IPS-NIHi7 (cell line): ENCODE measurements at regions not wholly inside any gene's neighbourhood (a gene's known extent, or its start where the extent isn't known, plus 50 kb on each side); places are given as distances from the start of the nearest gene placed in this dataset.
"Not testable (repeated sequence)": the region's sequence is repeated elsewhere in the genome, so short reads cannot be mapped to it uniquely, and the experiment has no call there.

Source experiments
- DNase-seq: peaks from one replicate; pipeline ENCODE4 v3.0.0; 2012; ENCODE audit warnings: mixed read lengths; ENCODE audit errors: extremely low spot score

DNA sequence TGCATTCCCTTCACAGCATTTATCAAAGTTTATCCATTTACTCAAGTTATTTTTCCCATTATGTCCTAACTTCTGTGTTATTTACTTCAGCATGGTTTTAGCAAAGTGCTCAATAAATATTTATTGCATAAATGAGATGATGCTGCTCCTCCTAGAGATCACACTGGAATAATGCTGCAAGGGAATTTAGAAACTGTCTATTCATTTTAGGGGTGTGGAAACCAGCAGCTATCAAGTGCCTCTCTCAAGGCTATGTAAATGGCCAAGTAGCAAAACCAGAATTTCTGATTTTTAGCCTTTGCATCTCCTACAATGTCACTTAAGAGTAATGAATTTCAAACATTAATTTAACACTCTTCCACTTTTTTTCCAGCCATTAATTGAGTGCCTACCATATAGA is 316.2 kb downstream of the COL12A1 start:
- no peak for DNase-seq

DNA sequence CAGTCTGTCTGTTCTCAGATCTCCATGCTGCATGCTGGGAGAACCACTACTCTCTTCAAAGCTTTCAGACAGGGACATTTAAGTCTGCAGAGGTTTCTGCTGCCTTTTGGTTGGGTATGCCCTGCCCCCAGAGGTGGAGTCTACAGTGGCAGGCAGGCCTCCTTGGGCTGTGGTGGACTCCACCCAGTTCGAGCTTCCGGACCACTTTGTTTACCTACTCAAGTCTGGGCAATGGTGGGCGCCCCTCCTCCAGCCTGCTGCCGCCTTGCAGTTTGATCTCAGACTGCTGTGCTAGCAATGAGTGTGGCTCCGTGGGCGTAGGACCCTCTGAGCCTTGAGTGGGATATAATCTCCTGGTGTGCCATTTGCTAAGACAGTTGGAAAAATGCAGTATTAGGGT is 317.1 kb downstream of the COL12A1 start:
- not testable (repeated sequence) for DNase-seq

DNA sequence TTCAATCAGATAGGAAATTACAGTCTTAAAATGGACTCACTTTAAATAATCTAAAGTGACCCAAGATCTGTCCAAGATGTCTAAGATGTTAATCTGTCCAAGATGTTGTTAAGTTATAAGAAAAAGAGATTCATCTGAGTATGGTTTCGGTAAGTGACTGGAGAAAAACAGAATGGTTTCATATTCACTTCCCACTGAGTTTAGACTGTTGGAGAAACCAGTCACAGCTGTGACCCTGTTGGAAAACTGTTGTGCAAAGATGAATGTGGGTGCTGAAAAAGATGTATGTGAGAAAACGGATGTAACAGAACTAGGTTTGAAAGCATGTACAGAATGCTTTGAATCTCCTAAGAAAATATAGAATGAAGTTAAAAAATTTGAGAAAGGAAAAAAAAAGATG is 325.9 kb downstream of the COL12A1 start:
- no peak for DNase-seq

GRCh38 chr6:74879234-74879633 is 326.6 kb downstream of the COL12A1 start:
- DNase-seq = no peak

DNA sequence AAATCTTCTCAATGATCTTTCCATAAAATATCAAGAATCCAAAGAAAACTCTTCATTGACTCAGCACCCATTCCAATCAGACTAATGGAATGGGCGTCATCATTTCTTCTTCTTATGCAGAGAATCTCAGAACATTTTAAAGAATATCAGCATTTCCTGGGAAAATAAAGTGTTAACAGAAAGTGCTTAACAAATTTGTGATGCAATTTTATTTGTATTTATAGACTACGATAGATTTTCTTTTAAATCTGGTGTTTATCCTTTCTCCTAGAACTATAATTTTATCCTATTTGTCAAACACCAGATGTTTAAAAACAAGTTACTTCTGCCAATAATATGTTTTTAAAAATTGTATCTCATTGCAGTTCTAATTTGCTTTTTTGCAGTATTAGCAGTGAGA is 330.7 kb downstream of the COL12A1 start:
- no peak for DNase-seq

GRCh38 chr6:74872754-74873476 is 332.9 kb downstream of the COL12A1 start:
- DNase-seq = no peak

DNA sequence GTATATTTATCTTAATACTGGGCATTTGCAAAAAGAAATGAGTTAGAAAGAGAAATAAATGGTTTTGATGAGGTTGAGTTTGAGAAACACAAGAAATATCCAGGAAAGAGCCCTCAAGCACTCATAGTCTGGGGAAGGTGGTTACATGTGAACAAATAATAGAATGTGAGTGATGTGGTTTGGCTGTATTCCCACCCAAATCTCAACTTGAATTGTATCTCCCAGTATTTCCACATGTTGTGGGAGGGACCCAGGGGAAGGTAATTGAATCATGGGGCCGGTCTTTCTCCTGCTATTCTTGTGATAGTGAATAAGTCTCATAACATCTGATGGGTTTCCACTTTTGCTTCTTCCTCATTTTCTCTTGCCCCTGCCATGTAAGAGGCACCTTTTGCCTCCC is 334.1 kb downstream of the COL12A1 start:
- DNase-seq = no peak

DNA sequence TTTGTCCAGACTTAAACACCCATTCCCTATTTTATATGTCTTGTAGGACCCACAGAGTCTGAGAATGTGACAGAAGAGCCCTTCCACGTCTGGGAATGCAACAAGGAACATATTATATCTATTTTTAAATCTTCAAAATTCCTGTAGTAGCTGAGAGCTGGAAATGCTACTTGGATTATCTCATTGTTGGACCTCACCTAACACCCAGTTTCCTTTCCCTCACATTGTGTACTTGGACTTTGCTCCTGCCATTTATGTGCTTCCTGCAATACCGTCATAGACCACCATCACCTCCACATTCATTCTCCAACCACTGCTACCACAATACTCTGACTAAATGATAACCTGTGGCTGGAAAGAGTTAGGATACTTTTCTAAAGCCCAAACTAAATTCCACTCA is 335.4 kb downstream of the COL12A1 start:
- no peak for DNase-seq

DNA sequence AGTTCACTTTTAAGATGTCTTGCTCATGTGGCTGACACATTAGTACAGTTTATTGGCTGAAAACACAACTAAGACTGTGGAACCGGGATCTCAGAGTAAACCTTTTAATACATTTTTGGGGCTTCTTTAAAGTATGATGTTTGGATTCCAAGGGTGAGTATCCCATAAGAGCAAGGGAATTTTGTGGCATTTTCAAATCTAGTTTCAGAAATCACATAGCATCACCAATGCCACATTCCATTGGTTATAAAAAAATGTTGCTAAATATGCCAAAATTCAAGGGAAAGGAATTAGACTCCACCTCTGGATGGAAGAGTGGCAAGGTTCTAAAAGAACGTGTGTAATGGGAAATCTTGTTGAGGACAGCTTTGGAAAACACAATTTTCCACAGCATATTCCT is 338.6 kb downstream of the COL12A1 start:
- DNase-seq = no peak

DNA sequence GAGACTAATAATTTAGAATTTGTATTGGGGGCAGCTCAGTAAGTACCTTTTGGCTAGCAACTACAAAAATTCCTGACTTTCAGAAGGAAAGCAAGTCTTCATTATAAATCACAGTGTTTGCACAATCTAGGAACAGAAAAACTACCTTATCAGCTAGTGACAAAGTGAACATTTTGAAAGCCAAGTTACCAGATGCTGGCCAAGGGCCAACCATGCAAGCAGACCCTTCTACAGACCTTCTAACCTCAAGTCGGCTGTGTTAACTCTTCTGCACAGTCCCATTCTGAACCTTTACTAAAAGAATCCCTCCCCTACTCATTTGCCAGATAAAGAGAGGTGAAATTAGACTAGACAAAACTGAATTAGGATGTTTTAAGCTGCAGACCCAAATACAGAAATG is 341.9 kb downstream of the COL12A1 start:
- no peak for DNase-seq

GRCh38 chr6:74860456-74860855 is 345.4 kb downstream of the COL12A1 start:
- no peak for DNase-seq

DNA sequence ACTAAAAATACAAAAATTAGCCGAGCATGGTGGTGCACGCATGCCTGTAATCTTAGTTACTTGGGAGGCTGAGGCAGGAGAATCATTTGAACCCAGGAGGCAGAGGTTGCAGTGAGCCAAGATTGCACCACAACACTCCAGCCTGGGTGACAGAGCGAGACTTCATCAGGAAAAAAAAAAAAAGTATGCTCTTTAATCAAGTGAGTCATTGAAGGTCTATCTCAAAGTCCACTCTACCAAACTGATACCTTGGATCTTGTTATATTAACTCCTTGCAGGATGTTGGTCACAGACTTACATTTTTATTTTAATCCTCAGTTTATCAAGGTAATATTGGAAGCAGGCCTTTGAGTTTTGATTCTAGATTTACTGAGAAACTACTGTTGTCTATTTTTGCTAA is 348.7 kb downstream of the COL12A1 start:
- DNase-seq = no peak

DNA sequence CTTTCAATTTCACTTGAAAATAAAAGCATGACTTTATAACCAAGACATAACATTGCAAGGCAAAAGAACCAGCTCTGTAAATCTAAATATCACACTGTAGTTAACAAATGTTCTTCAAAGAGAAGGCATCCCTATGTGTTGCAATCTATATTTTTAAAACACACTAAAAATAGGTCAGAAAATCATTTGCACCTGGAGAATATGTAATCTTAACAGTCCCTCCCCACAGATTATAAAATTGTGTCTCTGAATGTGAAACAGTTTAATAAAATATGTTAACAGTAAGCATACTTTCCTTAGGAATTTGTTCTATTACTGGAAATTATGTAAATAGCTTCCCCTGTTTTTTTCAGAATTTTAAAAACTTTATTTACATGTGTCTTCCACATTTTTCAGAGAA is 351.9 kb downstream of the COL12A1 start:
- DNase-seq = no peak

DNA sequence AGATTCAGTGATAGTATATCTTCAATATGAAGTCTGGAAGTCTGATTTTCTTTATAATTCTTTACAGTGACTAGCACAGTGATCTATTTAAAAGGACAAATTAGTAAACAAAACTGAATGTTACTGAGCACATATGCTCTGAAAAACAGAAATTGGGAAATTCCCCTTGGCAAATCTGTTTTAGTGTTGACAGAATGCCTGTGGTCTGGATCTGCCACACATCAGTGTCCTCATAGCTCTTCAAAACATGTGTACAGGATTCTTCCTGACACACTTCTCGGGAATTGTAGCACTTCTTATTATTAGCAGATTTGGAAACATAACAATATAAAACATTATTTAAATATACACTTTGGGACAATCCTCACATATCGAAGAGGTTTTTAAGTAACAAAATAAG is 354.3 kb downstream of the COL12A1 start:
- DNase-seq = no peak

GRCh38 chr6:74840953-74841352 is 364.9 kb downstream of the COL12A1 start:
- DNase-seq = no peak

- no peak for DNase-seq
Observed at GRCh38 chr6:74834967-74835366, 370.9 kb downstream of the COL12A1 start.

GRCh38 chr6:74826263-74826662 is 379.6 kb downstream of the COL12A1 start:
- no peak for DNase-seq

- no peak for DNase-seq
Observed at GRCh38 chr6:74814440-74814839, 391.4 kb downstream of the COL12A1 start.

DNA sequence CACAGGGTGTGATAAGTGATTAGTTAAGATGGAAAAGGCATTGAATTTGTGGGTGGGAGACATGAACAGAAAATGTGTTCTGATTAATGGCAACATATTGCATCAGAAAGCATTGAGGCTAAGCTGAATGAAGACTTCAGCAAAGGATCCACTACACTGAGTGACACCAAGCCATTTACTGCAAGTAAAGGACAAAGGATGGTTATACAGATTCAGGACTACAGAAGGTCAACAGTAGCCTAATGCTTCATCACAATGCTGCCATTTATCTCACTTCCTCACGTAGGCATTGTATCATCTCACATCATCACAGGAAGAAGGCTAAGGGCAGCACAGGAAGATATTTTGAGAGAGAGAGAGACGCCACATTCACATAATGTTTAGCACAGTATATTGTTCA is 398.2 kb downstream of the COL12A1 start:
- no peak for DNase-seq

- no peak for DNase-seq
Observed at GRCh38 chr6:74805916-74806696, 399.7 kb downstream of the COL12A1 start.

DNA sequence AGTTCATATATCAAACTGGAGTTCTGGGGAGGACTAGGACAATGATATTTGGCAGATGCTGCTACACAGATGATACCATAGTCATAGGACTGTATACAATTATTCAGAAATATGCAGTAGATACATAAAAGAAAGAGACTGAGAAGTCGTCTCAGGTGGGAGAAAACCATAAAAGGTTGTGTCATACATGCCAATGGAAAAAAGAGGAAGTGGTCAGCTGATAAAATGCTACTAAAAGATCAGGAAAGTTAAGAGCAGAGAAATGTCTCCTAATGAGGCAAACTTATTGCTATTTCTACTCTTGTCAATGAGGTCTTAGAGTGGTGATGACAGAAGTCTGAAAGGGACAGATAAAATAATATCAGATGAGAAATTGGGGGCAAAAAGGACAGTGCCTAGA is 407.6 kb downstream of the COL12A1 start:
- no peak for DNase-seq

GRCh38 chr6:74785236-74785635 is 420.6 kb downstream of the COL12A1 start:
- no peak for DNase-seq

GRCh38 chr6:74782346-74782745 is 423.5 kb downstream of the COL12A1 start:
- no peak for DNase-seq
